HG02610 (cell line): ENCODE measurements at regions not wholly inside any gene's neighbourhood (a gene's known extent, or its start where the extent isn't known, plus 50 kb on each side); places are given as distances from the start of the nearest gene placed in this dataset.
"Not testable (repeated sequence)": the region's sequence is repeated elsewhere in the genome, so short reads cannot be mapped to it uniquely, and the experiment has no call there.

Experiments
- ATAC-seq: cut with Tn5 transposase; IDR thresholded peaks from one replicate; pipeline ENCODE4 v1.9.1; 2021; ENCODE audit warnings: mild to moderate bottlenecking, moderate library complexity; ENCODE audit not compliant: unreplicated experiment

DNA sequence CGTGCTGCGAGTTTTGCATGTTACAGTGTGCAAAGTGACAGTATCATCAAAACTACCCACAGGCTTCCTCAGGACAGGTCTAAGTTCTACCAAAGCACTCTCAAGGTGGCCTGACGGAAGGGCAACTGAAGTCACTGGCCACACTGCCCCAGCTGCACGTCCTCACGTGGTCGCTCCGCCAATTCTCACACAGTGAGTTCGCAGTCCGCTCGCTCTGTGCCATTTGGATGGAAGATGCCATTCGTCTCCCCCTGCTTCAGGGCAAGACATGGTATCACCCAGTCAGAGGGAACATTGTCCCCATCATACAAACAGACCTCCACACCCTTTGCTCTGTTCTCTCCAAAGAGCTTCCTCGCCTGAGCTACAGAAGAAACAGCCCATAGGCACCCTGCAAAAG, 109.6 kb upstream of the COBL start:
- ATAC-seq: no peak

DNA sequence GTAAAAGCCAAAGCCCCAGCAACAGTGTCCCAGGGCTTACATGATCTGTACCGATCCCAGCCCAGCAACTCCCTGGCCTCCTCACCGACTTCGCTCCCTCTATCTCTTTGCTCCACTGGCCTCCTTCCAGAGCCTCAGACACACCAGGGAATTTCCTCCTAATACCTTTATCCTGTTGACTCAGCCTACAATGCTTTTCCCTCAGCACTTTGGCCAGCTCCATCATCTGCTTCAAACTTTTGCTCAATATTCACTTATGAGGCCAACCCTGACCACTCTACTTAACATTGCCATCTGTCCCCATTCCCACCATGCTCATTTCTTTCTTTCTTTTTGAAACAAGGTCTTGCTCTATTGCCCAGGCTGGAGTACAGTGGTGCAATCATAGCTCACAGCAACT, 93.3 kb upstream of the COBL start:
- ATAC-seq: not testable (repeated sequence)

DNA sequence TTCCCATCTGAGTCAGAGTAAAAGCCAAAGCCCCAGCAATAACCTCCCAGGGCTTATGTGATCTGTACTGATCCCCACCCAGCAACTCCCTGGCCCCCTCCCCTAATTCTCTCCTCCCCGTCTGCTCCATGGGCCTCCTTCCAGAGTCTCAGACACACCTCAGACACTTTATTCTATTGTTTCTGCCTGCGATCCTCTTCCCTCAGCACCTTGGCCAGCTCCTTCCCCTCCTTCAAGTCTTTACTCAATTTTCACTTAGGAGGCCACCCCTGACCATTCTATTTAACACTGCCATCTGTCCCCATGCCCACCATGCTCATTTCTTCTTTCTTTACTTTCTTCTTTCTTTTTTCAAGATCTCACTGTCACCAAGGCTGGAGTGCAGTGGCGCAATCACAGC, 81.0 kb upstream of the COBL start:
- ATAC-seq: not testable (repeated sequence)

DNA sequence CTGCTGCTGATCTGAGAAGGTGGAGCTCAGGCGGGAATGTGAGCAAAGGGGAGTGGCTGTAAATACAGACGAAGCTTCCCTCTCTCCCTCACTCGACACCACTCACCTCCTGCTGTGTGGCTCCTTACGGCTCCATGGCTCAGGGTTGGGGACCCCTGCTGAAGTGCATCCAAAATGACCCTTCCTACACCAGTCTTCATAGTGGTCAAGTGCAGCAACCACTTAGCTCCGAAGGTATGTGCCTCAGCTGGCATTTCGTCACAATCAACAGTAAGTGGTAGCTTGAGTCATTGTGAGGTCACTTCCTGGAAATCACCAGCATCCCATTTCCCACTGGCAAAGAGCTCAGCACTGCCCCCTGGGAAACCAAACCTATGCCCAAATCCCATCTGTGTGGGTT, 76.4 kb upstream of the COBL start:
- not testable (repeated sequence) for ATAC-seq

DNA sequence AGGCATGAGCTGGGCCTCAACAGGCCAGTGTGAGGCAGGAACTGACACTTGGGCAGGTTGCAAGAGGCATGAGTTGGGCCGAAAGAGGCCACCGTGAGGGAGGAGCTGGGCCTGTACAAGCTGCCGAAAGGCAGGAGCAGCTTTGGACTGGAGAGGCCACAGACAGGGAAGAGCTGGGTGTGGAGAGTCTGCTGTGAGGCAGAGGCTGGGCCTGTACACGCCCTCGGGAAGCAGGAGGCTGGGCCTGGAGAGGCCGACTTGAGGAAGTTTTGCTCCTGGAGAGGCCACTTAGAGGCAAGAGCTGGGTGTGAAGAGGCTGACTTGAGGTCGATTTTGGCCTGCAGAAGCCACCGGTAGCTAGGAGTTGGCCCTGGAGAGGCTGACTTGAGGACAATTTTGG, 73.3 kb upstream of the COBL start:
- ATAC-seq: not testable (repeated sequence)

DNA sequence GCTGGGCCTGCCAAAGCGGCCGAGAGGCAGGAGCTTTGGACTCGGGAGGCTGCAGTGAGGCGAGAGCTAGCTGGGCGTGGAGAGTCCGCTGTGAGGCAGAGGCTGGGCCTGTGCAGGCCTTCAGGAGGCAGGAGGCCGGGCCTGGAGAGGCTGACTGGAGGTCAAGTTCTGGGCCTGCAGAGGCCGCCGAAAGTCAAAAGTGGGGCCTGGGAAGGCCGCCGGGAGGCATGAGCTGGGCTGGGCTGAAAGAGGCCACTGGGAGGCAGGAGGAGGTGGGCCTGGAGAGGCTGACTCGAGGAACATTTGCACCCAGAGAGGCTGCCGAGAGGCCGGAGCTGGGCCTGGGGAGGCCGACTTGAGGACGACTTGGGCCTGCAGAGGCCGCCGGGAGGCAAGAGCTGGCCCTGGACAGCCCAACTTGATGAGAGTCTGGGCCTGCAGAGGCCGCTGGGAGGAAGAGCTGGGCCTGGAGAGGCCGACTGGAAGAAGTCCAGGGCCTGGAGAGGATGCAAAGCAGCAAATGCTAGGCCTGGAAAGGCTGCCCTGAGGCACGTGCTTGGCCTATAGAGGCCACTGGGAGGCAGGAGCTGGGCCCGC, 72.7 kb upstream of the COBL start:
- not testable (repeated sequence) for ATAC-seq

DNA sequence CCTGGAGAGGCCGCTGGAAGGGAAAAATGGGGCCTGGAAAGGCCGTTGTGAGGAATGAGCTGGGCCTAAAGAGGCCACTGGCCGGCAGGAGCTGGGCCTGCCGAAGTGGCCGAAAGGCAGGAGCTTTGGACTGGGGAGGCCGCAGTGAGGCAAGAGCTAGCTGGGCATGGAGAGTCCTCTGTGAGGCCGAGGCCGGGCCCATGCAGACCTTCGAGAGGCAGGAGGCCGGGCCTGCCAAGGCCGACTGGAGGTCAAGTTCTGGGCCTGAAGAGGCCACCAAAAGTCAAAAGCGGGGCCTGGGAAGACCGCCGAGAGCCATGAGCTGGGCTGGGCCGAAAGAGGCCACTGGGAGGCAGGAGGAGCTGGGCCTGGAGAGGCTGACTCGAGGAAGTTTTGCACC, 71.6 kb upstream of the COBL start:
- not testable (repeated sequence) for ATAC-seq

DNA sequence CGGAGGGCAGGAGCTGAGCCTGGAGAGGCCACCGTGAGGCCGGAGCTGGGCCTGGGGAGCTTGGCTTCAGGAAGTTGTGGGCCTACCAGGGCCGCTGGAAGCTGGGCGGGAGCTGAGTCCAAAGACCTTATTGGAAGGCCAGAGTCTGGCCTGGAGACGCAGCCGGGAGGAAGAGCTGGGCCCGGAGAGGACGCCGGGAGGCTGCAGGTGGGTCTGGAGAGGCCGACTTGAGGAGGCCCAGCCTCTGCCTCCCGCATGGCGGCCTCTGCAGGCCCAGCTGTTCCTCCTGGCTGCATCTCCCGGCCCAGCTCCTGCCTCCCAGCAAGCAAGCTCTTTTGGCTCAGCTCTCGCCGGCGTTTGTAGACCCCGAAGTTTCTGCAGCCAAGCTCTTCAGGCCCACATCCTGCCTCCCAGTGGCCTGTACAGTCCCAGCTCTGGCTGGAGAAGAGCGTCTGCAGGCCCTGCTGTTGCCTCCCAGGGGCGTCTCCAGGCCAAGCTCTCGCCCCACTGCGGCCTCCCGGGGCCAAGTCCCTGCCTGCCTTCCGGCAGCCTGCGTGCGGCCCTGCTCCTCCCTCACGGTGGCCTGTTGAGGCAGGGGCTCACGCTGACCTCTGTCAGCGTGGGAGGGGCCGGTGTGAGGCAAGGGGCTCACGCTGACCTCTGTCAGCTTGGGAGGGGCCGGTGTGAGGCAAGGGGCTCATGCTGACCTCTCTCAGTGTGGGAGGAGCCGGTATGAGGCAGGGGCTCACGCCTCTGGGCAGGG, 70.4 kb upstream of the COBL start:
- not testable (repeated sequence) for ATAC-seq

DNA sequence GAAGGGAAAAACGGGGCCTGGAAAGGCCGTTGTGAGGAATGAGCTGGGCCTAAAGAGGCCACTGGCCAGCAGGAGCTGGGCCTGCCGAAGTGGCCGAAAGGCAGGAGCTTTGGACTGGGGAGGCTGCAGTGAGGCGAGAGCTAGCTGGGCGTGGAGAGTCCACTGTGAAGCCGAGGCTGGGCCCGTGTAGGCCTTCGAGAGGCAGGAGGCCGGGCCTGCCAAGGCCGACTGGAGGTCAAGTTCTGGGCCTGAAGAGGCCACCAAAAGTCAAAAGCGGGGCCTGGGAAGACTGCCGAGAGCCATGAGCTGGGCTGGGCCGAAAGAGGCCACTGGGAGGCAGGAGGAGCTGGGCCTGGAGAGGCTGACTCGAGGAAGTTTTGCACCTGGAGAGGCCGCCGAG, 69.6 kb upstream of the COBL start:
- not testable (repeated sequence) for ATAC-seq

DNA sequence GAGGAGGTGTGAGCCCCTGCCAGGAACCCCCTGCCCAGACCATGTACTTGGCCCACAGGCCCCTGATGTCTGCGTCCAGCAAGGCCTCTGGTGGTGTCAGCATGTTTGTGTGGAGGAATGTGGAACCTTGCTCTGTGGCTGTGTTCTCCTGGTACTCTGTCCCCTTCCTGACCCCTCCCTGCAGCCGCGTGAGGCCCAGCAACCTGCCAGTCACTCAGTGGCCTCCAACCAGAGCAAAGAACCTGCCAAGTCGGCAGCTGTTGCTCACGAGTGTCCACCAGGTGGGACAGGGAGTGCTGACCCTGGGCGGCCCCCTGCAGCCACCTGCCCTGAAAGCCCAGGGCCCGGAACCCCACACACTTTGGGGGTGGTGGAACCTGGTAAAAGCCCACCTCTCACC, 65.6 kb upstream of the COBL start:
- not testable (repeated sequence) for ATAC-seq

DNA sequence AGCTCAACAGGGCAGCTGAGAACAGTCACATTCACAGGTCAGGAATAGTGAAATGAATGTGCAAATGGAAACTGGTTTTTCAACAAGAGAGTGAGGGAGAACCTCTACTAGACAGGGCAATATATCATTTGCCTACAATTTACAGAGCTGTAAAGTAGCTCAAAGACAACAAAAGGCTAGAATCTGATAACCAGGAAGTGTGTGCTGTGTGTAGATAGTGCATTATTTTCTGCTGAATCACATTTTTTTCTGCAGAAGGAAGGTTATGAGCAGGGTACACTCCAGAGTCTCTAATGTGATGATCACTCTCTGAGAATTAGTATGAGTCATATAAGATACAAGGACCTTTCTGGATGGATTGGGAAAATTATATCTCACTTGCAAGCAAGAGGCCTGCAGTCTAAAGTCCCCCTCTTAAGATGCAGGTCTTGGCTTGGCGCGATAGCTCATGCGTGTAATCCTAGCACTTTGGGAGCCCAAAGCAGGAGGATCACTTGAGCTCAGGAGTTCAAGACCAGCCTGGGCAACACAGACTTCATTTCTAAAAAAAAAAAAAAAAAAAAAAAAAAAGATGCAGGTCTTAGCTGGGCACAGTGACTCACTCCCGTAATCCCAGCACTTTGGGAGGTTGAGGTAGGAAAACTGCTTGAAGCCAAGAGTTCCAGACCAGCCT, 59.9 kb upstream of the COBL start:
- no peak for ATAC-seq

DNA sequence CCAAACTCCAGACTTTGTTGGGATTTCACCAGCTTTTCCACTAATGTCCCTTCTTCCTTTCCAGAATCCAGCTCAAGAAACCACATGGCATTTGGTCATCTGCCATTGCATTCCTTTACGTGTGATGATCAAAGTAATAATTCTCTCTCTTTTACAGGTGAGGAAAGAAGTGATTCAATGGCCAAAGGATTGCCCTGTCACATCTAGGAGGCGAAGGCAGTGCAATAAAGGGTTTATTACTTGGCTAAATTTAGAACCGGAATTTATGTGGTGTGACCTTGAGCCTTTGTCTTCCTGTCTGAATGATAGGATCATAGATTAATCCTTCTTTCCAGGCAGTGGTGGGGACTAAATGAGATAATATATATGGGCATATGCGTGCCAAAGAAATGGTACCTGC, 58.3 kb upstream of the COBL start:
- no peak for ATAC-seq

DNA sequence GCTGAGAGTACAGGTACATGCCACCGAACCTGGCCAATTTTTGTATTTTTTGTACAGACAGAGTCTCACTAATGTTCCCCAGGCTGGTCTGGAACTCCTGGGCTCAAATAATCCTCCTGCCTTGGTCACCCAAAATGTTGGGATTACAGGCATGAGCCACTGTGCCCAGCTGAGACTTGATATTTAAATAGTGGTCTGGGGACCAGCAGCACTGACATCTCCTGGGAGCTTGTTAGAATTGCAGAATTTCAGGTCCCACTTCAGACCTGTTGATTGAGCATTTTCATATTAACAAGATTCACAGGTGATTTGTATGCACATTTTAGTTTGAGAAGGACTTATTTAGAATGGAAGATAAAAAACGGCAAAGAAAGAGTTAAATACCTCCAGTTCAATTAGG, 57.0 kb upstream of the COBL start:
- not testable (repeated sequence) for ATAC-seq

DNA sequence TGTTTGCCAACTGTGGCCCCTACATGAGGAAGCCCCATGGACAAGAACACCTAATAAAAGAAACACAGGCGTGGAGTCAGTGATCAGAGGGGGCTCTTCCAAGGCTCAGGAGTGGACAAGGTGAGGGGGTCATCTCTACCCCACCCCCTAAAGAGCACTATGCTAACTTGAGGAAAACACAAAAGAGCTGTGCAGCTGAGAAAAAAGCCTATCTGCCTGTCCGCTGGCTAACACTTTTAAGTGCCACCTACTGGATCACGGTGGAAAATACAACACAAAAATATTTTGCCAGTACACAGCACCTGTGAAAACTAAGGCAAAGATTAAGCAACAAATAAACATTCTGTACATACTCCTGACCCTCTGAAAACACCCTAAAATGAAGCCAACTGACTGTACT, 53.1 kb upstream of the COBL start:
- no peak for ATAC-seq

DNA sequence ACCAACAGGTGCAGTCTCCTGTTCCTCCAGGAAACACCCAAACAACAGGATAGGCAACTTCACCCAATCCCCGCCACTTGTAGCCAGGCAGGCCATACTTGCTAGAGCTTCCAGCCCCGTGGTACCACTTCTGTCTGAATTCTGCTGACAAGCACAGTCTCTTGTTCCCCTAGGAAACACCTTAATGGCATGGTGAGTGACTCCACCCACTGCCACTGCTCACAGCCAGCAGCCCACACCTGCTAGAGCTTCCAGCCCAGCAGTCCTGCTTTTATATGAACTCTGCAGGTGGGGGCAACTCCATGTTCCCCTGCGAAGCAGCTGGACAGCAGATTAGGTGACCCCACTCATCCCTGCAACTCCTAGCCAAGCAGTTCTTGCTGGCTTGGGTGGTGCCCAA, 52.6 kb upstream of the COBL start:
- not testable (repeated sequence) for ATAC-seq

DNA sequence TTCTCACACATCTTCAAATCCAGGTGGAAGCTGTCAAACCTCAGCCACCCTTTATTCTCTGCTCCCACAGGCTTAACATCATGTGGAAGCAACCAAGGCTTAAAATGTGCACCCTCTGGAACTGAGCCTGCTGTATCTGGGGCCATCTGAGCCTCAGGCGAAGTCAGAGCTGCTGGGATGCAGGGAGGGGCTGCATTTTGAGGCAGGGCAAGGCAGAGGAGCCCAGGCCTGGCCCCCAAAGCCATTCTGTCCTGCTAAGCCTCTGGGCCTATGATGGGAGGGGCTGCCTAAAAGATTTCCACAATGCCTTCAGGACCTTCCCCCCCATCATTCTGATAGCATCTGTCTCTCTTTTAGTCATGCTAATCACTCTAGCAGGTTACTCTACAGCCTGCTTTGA, 51.7 kb upstream of the COBL start:
- ATAC-seq: no peak

DNA sequence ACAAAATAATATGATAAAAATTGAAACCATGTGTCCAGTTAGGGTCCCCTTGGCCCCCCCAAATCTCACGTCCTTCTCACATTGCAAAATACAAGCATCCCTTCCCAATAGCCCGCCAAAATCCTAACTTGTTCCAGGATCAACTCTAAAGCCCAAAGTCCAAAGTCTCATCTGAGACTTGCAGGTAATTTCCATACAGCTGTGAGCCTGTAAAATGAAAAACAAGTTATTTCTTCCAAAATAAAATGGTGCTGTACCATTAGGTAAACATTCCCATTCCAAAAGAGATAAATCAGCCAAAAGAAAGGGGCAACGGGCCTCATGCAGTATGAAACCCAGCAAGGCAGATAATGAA, 51.0 kb upstream of the COBL start:
- ATAC-seq: no peak

DNA sequence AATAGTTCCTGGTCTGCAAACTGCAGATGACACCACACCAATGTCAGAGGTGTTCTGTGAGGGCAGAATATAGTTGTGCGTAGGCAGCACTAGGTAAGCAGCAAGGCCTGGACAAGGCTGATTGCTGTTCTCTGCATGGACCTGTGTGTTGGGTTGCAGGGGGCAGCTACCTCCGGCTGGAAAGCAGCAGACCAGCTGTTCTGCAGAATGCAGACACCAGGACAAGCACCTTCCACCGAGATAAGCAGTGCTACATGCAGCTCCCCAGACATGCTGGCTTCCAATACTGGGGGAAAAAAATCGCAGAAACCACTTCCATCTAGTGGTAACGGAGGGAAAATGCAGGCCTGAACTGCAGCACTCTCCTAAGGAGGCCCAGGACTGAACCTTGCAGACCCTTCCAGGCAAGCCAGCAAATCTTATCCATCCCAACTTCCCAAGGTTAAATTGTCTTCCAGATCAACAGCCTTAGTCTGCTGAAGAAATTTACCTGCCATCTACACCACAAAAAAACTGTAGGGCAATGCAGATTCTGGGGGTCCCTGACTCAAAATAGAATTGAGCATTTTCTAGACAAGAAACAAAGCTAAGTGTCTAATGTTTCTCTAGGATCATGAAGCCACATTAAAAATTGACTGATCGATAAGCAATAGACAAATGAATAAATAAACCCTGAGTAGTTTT, 50.5 kb upstream of the COBL start:
- ATAC-seq: peak; percentile 73
